ENCODE measurements at regions not wholly inside any gene's neighbourhood (a gene's known extent, or its start where the extent isn't known, plus 50 kb on each side); places are given as distances from the start of the nearest gene placed in this dataset.

DNA sequence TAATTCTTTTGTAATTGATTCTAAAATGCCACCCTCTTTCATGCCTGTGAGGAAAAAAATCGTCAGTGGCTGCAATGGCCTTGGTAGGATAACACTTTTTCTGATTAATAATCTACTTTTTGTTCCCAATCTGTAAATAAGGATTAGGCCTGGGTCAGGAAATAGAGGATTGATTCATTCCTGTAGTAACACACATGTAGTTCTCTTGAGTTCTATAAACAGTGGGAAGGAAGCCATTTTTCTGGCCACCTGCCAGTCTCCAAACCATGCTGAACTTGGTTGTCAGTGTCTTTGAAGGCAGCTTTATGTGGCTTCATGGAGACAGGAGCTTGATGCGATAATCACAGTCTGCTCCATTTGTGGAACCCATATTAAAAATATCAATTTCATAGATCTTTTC lies 169.3 kb upstream of the NFE2L3 start:
- Histone ChIP-seq H3K27me3 (no peaks in the 10 kb centered on the region), H3K27ac (no peak overlapping the region), H3K4me1 (no peaks in the 10 kb centered on the region), H3K4me3 (no peak overlapping the region), H3K9me3 (no peaks in the 10 kb centered on the region), H3K36me3 (no peaks in the 10 kb centered on the region)
- 50% methylated on average over 2 of the region's 2 CpGs for WGBS, 2 donors
- TF ChIP-seq, protein P1, sequence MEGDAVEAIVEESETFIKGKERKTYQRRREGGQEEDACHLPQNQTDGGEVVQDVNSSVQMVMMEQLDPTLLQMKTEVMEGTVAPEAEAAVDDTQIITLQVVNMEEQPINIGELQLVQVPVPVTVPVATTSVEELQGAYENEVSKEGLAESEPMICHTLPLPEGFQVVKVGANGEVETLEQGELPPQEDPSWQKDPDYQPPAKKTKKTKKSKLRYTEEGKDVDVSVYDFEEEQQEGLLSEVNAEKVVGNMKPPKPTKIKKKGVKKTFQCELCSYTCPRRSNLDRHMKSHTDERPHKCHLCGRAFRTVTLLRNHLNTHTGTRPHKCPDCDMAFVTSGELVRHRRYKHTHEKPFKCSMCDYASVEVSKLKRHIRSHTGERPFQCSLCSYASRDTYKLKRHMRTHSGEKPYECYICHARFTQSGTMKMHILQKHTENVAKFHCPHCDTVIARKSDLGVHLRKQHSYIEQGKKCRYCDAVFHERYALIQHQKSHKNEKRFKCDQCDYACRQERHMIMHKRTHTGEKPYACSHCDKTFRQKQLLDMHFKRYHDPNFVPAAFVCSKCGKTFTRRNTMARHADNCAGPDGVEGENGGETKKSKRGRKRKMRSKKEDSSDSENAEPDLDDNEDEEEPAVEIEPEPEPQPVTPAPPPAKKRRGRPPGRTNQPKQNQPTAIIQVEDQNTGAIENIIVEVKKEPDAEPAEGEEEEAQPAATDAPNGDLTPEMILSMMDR (IDR thresholded peaks at IDR 0.05), result no peak
- no peak for DNase-seq
- peak in 1 of 4 donors; percentile 53 for ATAC-seq
- intact Hi-C loops (cut with DNase I), result no loop called here
- FAIRE-seq, result no peak

DNA sequence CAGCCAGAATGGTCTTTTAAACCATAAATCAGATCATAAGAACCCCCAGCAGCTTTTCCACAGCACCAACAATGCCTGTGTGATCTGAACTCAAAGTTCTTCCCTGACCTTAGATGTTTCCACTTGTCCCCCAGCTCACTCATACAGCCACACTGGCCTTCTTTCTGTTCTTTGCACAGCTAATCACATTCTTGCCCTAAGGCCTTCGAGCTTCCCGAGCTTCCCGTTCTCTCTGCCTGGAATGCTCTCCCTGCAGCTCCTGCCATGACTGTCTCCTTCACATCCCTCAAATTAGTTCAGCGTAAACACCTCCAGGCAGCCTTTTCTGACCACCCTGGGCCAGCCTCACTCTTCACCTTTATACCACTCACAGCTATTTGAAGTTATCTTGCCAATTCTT lies 166.8 kb upstream of the NFE2L3 start:
- DNase-seq (no peak), FAIRE-seq (no peak), ATAC-seq (no peak)
- Histone ChIP-seq H3K4me1 (peaks cover 0 to 8% (median 5%) of the 10 kb centered on the region in 3 donors), H3K4me3 (no peak overlapping the region), H3K27me3 (no peaks in the 10 kb centered on the region), H3K36me3 (no peaks in the 10 kb centered on the region), H3K9me3 (no peaks in the 10 kb centered on the region), H3K27ac (no peak overlapping the region)
- TF ChIP-seq, protein P1 (IDR thresholded peaks at IDR 0.05), result no peak
- intact Hi-C loops (cut with DNase I), result no loop called here
- WGBS, 2 donors, result 54 to 64% methylated on average over 4 of the region's 4 CpGs

DNA sequence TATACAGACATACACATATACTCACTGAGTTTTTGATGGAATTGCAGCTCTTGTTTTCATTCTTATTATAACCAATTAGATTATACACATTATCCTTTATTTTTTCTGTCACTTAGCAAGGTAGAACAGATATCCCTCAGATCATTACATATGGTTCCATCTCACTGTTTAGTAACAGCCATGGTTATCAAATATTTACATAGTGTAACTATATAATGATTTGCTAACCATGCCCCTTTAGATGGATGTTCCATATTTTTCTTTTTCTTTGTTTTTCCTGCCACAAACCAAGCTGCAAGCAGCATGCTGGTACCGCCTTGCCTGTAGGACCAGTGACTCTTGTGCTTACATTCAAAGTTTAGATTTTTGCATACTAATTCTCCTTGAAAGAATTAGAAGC lies 163.4 kb upstream of the NFE2L3 start:
- TF ChIP-seq, protein P1 (IDR thresholded peaks at IDR 0.05), result no peak
- FAIRE-seq (no peak), DNase-seq (no peak), ATAC-seq (peak in 1 of 4 donors; percentile 48)
- H3K36me3 ChIP-seq, result no peaks in the 10 kb centered on the region
- H3K27ac ChIP-seq, result no peak overlapping the region
- H3K9me3 ChIP-seq, result no peaks in the 10 kb centered on the region
- peaks cover 0 to 8% (median 5%) of the 10 kb centered on the region in 3 donors for H3K4me1 ChIP-seq
- 95 to 96% methylated on average over 1 of the region's 1 CpG for WGBS, 2 donors
- intact Hi-C loops (cut with DNase I), result no loop called here
- H3K27me3 ChIP-seq, result no peaks in the 10 kb centered on the region
- H3K4me3 ChIP-seq, result no peak overlapping the region

DNA sequence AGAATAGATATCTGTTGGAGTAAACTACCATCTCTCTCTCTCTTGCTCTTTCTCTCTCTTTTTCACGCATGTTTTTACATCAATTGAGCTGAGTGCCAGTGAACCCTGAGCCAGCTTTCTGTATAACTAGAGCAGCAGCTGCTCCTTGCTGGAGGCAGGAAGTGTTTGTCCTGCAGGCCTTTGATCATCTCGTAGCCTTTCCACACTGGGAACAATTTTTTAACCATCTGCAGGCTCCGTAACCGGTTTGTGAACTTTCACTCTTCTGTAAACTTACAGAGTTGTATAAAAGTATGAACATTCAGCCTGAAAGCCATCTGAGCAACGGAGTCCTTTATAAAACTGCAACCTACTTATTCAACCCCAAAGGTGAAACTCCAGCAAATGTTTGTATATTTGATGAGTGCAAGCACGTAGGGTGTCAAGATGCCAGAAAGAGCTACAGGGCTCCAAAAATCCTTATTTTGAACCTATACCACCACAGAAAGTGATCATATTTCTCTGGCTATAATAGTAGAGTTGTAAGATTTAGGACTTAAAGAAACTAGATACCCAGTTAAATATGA lies 162.8 kb upstream of the NFE2L3 start:
- intact Hi-C loops (cut with DNase I), result no loop called here
- H3K4me3 ChIP-seq, result no peak overlapping the region
- peak overlapping the region in 1 of 4 donors; percentile 15 for H3K27ac ChIP-seq
- peak; percentile 75 to 94 (median 87) for ATAC-seq
- H3K9me3 ChIP-seq, result no peaks in the 10 kb centered on the region
- H3K27me3 ChIP-seq, result no peaks in the 10 kb centered on the region
- TF ChIP-seq, protein P1 (IDR thresholded peaks at IDR 0.05), result no peak
- H3K36me3 ChIP-seq, result no peaks in the 10 kb centered on the region
- no peak for DNase-seq
- peaks cover 0 to 13% (median 5%) of the 10 kb centered on the region in 3 donors for H3K4me1 ChIP-seq
- WGBS, 2 donors, result 15 to 16% methylated on average over 6 of the region's 6 CpGs
- no peak for FAIRE-seq

DNA sequence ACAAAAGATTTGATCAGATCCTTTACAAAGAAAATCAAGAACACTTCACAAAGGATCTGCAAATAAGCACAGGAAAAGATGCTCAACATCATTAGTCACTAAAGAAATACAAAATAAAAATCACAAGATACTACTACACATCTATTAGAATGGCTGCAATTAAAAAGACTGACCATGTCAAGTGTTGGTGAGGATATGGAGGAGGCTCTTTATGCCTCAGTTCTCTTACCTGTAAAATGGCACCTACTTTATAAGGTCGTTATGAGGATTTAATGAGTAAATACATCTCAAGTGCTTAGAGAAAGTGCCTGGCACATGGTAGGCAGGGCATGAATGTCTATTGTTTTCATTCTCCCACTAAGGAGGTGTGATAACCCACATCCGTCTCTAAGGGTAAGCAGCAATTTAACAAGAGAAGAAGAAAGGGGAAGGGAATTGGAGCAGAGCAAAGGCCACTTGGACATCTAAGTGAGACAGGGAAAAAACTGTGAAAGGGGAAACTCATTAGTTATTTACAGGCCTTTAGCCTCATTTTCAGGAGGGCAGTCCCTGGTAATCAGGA lies 157.5 kb upstream of the NFE2L3 start:
- H3K36me3 ChIP-seq, result no peaks in the 10 kb centered on the region
- H3K4me3 ChIP-seq, result no peak overlapping the region
- ATAC-seq (no peak), FAIRE-seq (no peak), DNase-seq (no peak)
- H3K4me1 ChIP-seq, result peaks cover 34 to 42% (median 37%) of the 10 kb centered on the region in 3 donors
- no peaks in the 10 kb centered on the region for H3K9me3 ChIP-seq
- intact Hi-C loops (cut with DNase I), result no loop called here
- peak overlapping the region in 3 of 4 donors; percentile 55 to 74 (median 58) for H3K27ac ChIP-seq
- H3K27me3 ChIP-seq, result no peaks in the 10 kb centered on the region
- TF ChIP-seq, protein P1 (IDR thresholded peaks at IDR 0.05), result no peak
- WGBS, 2 donors, result 72 to 81% methylated on average over 2 of the region's 2 CpGs
